ENCODE measurements at regions not wholly inside any gene's neighbourhood (a gene's known extent, or its start where the extent isn't known, plus 50 kb on each side); places are given as distances from the start of the nearest gene placed in this dataset.

- WGBS, 4 donors = 64 to 81% (median 80%) methylated on average over 4 of the region's 4 CpGs
Observed at GRCh38 chr3:59467476-59467875, 417.7 kb upstream of the CFAP20DC start.

GRCh38 chr3:59464187-59464586 is 414.4 kb upstream of the CFAP20DC start:
- Histone ChIP-seq H3K9me3 (no peaks in the 10 kb centered on the region), H3K4me3 (no peak overlapping the region), H3K36me3 (no peaks in the 10 kb centered on the region), H3K4me1 (no peaks in the 10 kb centered on the region), H3K27ac (no peak overlapping the region), H3K27me3 (no peaks in the 10 kb centered on the region)
- intact Hi-C loops (cut with DNase I) = no loop called here
- TF ChIP-seq POLR2A (IDR thresholded peaks at IDR 0.05) (no peak), CTCF (IDR thresholded peaks at IDR 0.05) (no peak)
- DNase-seq = no peak
- ATAC-seq = no peak
- WGBS, 4 donors = 80 to 89% (median 84%) methylated on average over 6 of the region's 6 CpGs

More at GRCh38 chr3:59467476-59467875, 417.7 kb upstream of the CFAP20DC start:
- no peaks in the 10 kb centered on the region for H3K4me1 ChIP-seq
- peaks cover 0 to 9% (median 0%) of the 10 kb centered on the region in 12 donors for H3K9me3 ChIP-seq
- TF ChIP-seq CTCF (IDR thresholded peaks at IDR 0.05) = no peak
- TF ChIP-seq POLR2A (IDR thresholded peaks at IDR 0.05) = no peak
- no peaks in the 10 kb centered on the region for H3K27me3 ChIP-seq
- no peak overlapping the region for H3K27ac ChIP-seq
- H3K4me3 ChIP-seq = no peak overlapping the region
- ATAC-seq = no peak
- intact Hi-C loops (cut with DNase I) = no loop called here
- DNase-seq = no peak
- H3K36me3 ChIP-seq = no peaks in the 10 kb centered on the region

GRCh38 chr3:59463253-59463652 is 413.4 kb upstream of the CFAP20DC start:
- no peaks in the 10 kb centered on the region for H3K9me3 ChIP-seq
- TF ChIP-seq POLR2A (IDR thresholded peaks at IDR 0.05) (no peak), CTCF (IDR thresholded peaks at IDR 0.05) (no peak)
- 75 to 82% (median 78%) methylated on average over 5 of the region's 5 CpGs for WGBS, 4 donors
- no peak overlapping the region for H3K4me3 ChIP-seq
- intact Hi-C loops (cut with DNase I) = no loop called here
- no peak for ATAC-seq
- H3K27ac ChIP-seq = no peak overlapping the region
- H3K36me3 ChIP-seq = no peaks in the 10 kb centered on the region
- H3K27me3 ChIP-seq = no peaks in the 10 kb centered on the region
- no peak for DNase-seq
- H3K4me1 ChIP-seq = no peaks in the 10 kb centered on the region

- Histone ChIP-seq H3K27ac (no peak overlapping the region), H3K4me3 (no peak overlapping the region), H3K9me3 (no peaks in the 10 kb centered on the region), H3K27me3 (no peaks in the 10 kb centered on the region), H3K4me1 (no peaks in the 10 kb centered on the region), H3K36me3 (no peaks in the 10 kb centered on the region)
- no peak for TF ChIP-seq CTCF (IDR thresholded peaks at IDR 0.05)
- TF ChIP-seq POLR2A (IDR thresholded peaks at IDR 0.05) = no peak
- DNase-seq (no peak), ATAC-seq (no peak)
- WGBS, 4 donors = 76 to 80% (median 78%) methylated on average over 2 of the region's 2 CpGs
- intact Hi-C loops (cut with DNase I) = no loop called here
Observed at GRCh38 chr3:59460068-59460467, 410.2 kb upstream of the CFAP20DC start.

Measured in heart left ventricle (tissue), 16 donors.